ENCODE measurements at regions not wholly inside any gene's neighbourhood (a gene's known extent, or its start where the extent isn't known, plus 50 kb on each side); places are given as distances from the start of the nearest gene placed in this dataset.

DNA sequence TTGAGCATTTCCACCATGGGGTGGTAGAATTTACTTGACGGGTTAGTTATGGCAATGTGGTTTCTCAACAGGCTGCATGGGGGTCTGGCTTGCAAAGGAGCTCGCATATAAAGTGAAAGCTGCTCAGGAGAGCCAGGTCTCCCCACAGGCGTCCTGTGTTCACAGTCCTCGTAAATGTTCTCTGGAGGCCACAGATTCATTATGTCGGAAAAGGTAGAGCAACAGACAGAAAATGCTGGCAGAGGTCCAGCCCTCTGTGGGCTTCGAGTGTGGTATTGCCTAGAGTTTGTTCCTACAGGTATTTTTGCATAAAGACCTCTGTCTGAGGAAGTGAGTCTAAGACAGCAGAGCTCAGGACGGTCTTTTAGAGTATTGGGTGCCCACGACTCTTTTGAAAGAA is 96.4 kb downstream of the CDCA7 start:
- 68 to 83% (median 74%) methylated on average over 8 of the region's 8 CpGs for WGBS, 5 donors
- H3K36me3 ChIP-seq: no peaks in the 10 kb centered on the region
- no peak for DNase-seq

DNA sequence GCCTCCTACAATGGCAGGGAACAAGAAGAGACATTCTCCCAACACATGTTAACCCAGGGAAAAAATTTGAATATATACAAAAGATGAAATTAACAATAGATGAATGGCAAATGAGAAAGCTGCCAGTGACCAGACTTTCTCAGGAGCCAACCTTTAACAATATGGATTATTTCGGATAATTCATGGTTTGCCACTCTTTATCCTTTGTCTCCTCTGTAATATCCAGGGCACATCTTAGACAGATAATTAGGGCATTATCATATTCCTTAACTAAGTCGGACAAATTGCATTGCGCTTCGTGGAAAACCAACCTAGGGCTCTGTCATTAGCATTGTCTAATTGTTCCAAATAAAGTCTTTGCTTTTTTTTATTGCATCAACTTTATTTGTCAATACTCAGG is 97.3 kb downstream of the CDCA7 start:
- peaks cover 0 to 11% (median 0%) of the 10 kb centered on the region in 3 donors for H3K27me3 ChIP-seq
- intact Hi-C loops (cut with DNase I; ENCODE audit: low total_unique reads): no loop called here
- WGBS, 5 donors: 93 to 98% (median 94%) methylated on average over 4 of the region's 4 CpGs
- peaks cover 0 to 10% (median 3%) of the 10 kb centered on the region in 4 donors for H3K4me1 ChIP-seq
- TF ChIP-seq EP300 (IDR thresholded peaks at IDR 0.05) (no peak), POLR2AphosphoS5 (IDR thresholded peaks at IDR 0.05) (no peak), POLR2A (IDR thresholded peaks at IDR 0.05) (no peak)
- TF ChIP-seq, protein P1, sequence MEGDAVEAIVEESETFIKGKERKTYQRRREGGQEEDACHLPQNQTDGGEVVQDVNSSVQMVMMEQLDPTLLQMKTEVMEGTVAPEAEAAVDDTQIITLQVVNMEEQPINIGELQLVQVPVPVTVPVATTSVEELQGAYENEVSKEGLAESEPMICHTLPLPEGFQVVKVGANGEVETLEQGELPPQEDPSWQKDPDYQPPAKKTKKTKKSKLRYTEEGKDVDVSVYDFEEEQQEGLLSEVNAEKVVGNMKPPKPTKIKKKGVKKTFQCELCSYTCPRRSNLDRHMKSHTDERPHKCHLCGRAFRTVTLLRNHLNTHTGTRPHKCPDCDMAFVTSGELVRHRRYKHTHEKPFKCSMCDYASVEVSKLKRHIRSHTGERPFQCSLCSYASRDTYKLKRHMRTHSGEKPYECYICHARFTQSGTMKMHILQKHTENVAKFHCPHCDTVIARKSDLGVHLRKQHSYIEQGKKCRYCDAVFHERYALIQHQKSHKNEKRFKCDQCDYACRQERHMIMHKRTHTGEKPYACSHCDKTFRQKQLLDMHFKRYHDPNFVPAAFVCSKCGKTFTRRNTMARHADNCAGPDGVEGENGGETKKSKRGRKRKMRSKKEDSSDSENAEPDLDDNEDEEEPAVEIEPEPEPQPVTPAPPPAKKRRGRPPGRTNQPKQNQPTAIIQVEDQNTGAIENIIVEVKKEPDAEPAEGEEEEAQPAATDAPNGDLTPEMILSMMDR (IDR thresholded peaks at IDR 0.05): no peak
- no peaks in the 10 kb centered on the region for H3K9me3 ChIP-seq
- no peak overlapping the region for H3K27ac ChIP-seq
- H3K4me3 ChIP-seq: no peak overlapping the region
- no peaks in the 10 kb centered on the region for H3K36me3 ChIP-seq
- DNase-seq: no peak

More for the DNA sequence above, 96.4 kb downstream of the CDCA7 start:
- H3K27ac ChIP-seq: no peak overlapping the region
- no peaks in the 10 kb centered on the region for H3K9me3 ChIP-seq
- peaks cover 0 to 11% (median 0%) of the 10 kb centered on the region in 3 donors for H3K27me3 ChIP-seq
- no peak overlapping the region for H3K4me3 ChIP-seq
- intact Hi-C loops (cut with DNase I; ENCODE audit: low total_unique reads): no loop called here
- H3K4me1 ChIP-seq: peaks cover 0 to 10% (median 3%) of the 10 kb centered on the region in 4 donors
- TF ChIP-seq, protein P1 (IDR thresholded peaks at IDR 0.05): no peak
- TF ChIP-seq POLR2A (IDR thresholded peaks at IDR 0.05): no peak

DNA sequence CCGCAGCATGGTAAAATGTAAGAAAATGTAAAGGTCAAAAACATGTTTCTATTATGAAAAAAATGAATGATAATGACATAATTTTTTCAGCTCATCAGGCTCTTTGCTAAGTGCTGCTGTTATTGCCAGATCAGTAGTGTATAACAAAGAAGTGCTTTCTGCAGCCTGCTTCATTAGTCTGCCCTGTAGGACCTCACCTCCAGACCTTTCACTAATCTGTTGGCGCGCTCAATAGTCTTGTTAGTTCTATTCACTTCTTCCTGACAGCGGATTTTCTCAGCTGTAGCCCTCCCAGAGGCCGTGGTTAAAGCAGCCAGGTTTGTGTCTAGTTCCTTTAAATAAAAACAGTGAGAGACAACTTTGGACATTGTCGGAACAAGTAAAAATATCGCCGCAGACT is 97.7 kb downstream of the CDCA7 start:
- Histone ChIP-seq H3K27ac (no peak overlapping the region), H3K4me3 (no peak overlapping the region), H3K4me1 (peaks cover 0 to 10% (median 3%) of the 10 kb centered on the region in 4 donors), H3K36me3 (no peaks in the 10 kb centered on the region), H3K27me3 (peaks cover 0 to 15% (median 0%) of the 10 kb centered on the region in 3 donors), H3K9me3 (no peaks in the 10 kb centered on the region)
- intact Hi-C loops (cut with DNase I; ENCODE audit: low total_unique reads): no loop called here
- DNase-seq: no peak
- WGBS, 5 donors: 68 to 76% (median 73%) methylated on average over 8 of the region's 8 CpGs
- TF ChIP-seq EP300 (IDR thresholded peaks at IDR 0.05) (no peak), POLR2A (IDR thresholded peaks at IDR 0.05) (no peak), POLR2AphosphoS5 (IDR thresholded peaks at IDR 0.05) (no peak)
- TF ChIP-seq, protein P1 (IDR thresholded peaks at IDR 0.05): no peak

DNA sequence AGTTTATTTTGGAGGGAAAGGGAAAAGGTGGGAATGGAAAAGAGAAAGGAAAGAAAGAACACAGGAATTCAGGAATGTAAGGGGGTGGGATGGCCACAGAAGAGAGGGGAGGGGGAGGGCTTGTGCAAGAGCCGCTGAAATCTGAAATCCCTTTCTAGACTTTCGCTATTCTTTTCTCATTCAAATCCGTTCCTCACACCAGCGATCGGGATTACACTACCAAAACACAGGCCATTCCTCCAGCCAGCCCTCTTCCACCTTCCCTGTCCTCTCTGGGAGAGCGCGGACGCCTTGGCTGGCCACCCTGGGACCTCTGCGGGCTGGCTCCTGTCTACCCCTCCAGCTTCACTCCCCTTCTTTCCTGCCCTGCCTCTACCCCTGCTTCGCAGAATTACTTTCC is 102.3 kb downstream of the CDCA7 start:
- WGBS, 5 donors: 92 to 97% (median 94%) methylated on average over 10 of the region's 10 CpGs
- no peaks in the 10 kb centered on the region for H3K4me1 ChIP-seq
- intact Hi-C loops (cut with DNase I; ENCODE audit: low total_unique reads): no loop called here
- no peaks in the 10 kb centered on the region for H3K36me3 ChIP-seq
- TF ChIP-seq EP300 (IDR thresholded peaks at IDR 0.05) (no peak), POLR2A (IDR thresholded peaks at IDR 0.05) (no peak), POLR2AphosphoS5 (IDR thresholded peaks at IDR 0.05) (no peak)
- TF ChIP-seq, protein P1 (IDR thresholded peaks at IDR 0.05): no peak
- H3K27me3 ChIP-seq: peaks cover 0 to 23% (median 0%) of the 10 kb centered on the region in 3 donors
- no peak overlapping the region for H3K4me3 ChIP-seq
- H3K27ac ChIP-seq: no peak overlapping the region
- H3K9me3 ChIP-seq: no peaks in the 10 kb centered on the region
- no peak for DNase-seq

Data from stomach (tissue), 8 donors.